A172 (cell line): ENCODE measurements at regions not wholly inside any gene's neighbourhood (a gene's known extent, or its start where the extent isn't known, plus 50 kb on each side); places are given as distances from the start of the nearest gene placed in this dataset.

Source experiments
- DNase-seq: peaks from one replicate; pipeline ENCODE4 v3.0.0-alpha.2; 2015; ENCODE audit warnings: low spot score

- no peak for DNase-seq
Observed at GRCh38 chr1:87508247-87508787, 179.6 kb downstream of the LMO4 start.

GRCh38 chr1:87510540-87510939 lies 181.9 kb downstream of the LMO4 start:
- DNase-seq, result no peak

GRCh38 chr1:87511449-87511848 lies 182.8 kb downstream of the LMO4 start:
- no peak for DNase-seq

- no peak for DNase-seq
Observed at GRCh38 chr1:87512431-87512830, 183.8 kb downstream of the LMO4 start.

- peak; percentile 10 for DNase-seq
Observed at GRCh38 chr1:87513255-87513654, 184.6 kb downstream of the LMO4 start.

GRCh38 chr1:87513966-87514660 lies 185.4 kb downstream of the LMO4 start:
- peak; percentile 3 for DNase-seq

- DNase-seq, result no peak
Observed at GRCh38 chr1:87515781-87516180, 187.1 kb downstream of the LMO4 start.

GRCh38 chr1:87518794-87519193 lies 190.1 kb downstream of the LMO4 start:
- no peak for DNase-seq

GRCh38 chr1:87521452-87521851 lies 192.8 kb downstream of the LMO4 start:
- DNase-seq, result no peak

- DNase-seq, result no peak
Observed at GRCh38 chr1:87523466-87523865, 194.8 kb downstream of the LMO4 start.

GRCh38 chr1:87524021-87524754 lies 195.5 kb downstream of the LMO4 start:
- no peak for DNase-seq

GRCh38 chr1:87528754-87529517 lies 200.3 kb downstream of the LMO4 start:
- DNase-seq, result no peak

GRCh38 chr1:87530042-87530807 lies 201.5 kb downstream of the LMO4 start:
- no peak for DNase-seq

GRCh38 chr1:87535551-87535950 lies 206.9 kb downstream of the LMO4 start:
- no peak for DNase-seq

- no peak for DNase-seq
Observed at GRCh38 chr1:87539147-87539546, 210.5 kb downstream of the LMO4 start.

- DNase-seq, result no peak
Observed at GRCh38 chr1:87542697-87543096, 214.0 kb downstream of the LMO4 start.

- DNase-seq, result no peak
Observed at GRCh38 chr1:87549738-87550137, 221.1 kb downstream of the LMO4 start.

GRCh38 chr1:87553511-87553910 lies 224.8 kb downstream of the LMO4 start:
- no peak for DNase-seq

- DNase-seq, result no peak
Observed at GRCh38 chr1:87555366-87555765, 226.7 kb downstream of the LMO4 start.

- DNase-seq, result no peak
Observed at GRCh38 chr1:87556326-87556725, 227.6 kb downstream of the LMO4 start.

GRCh38 chr1:87558921-87559320 lies 230.2 kb downstream of the LMO4 start:
- no peak for DNase-seq

GRCh38 chr1:87560137-87560536 lies 231.5 kb downstream of the LMO4 start:
- no peak for DNase-seq
